ENCODE measurements at regions not wholly inside any gene's neighbourhood (a gene's known extent, or its start where the extent isn't known, plus 50 kb on each side); places are given as distances from the start of the nearest gene placed in this dataset.

- TF ChIP-seq CTCF (IDR thresholded peaks at IDR 0.05; ENCODE audit: low read depth, low read length) (no peak), EZH2phosphoT487 (IDR thresholded peaks at IDR 0.05; ENCODE audit: low read depth) (no peak)
These were observed 110.8 kb downstream of the CDC7 start for GRCh38 chr1:91611483-91611917.
